ENCODE measurements at regions not wholly inside any gene's neighbourhood (a gene's known extent, or its start where the extent isn't known, plus 50 kb on each side); places are given as distances from the start of the nearest gene placed in this dataset.

GRCh38 chr7:35446091-35446490, 192.2 kb upstream of the TBX20 start:
- no peak overlapping the region for H3K4me3 ChIP-seq (ENCODE audit: low read depth, low read length)
- no peak for TF ChIP-seq CTCF (IDR thresholded peaks at IDR 0.05; ENCODE audit: insufficient read depth, low read depth, low read length, missing control alignments)
- no peak for DNase-seq (ENCODE audit: low read depth)

- DNase-seq (ENCODE audit: low read depth): no peak
- no peak overlapping the region for H3K4me3 ChIP-seq (ENCODE audit: low read depth, low read length)
- no peak for TF ChIP-seq CTCF (IDR thresholded peaks at IDR 0.05; ENCODE audit: insufficient read depth, low read depth, low read length, missing control alignments)
These were observed 183.8 kb upstream of the TBX20 start for GRCh38 chr7:35437619-35438275.

GRCh38 chr7:35436452-35436851, 182.6 kb upstream of the TBX20 start:
- no peak for DNase-seq (ENCODE audit: low read depth)
- TF ChIP-seq CTCF (IDR thresholded peaks at IDR 0.05; ENCODE audit: insufficient read depth, low read depth, low read length, missing control alignments): no peak
- H3K4me3 ChIP-seq (ENCODE audit: low read depth, low read length): no peak overlapping the region

- peak; percentile 56 for TF ChIP-seq CTCF (IDR thresholded peaks at IDR 0.05; ENCODE audit: insufficient read depth, low read depth, low read length, missing control alignments)
- no peak overlapping the region for H3K4me3 ChIP-seq (ENCODE audit: low read depth, low read length)
- peak; percentile 50 for DNase-seq (ENCODE audit: low read depth)
These were observed 176.8 kb upstream of the TBX20 start for GRCh38 chr7:35430547-35431153.

- H3K4me3 ChIP-seq (ENCODE audit: low read depth, low read length): no peak overlapping the region
- TF ChIP-seq CTCF (IDR thresholded peaks at IDR 0.05; ENCODE audit: insufficient read depth, low read depth, low read length, missing control alignments): peak; percentile 74
- peak; percentile 71 for DNase-seq (ENCODE audit: low read depth)
These were observed 171.1 kb upstream of the TBX20 start for GRCh38 chr7:35424869-35425495.

- no peak for TF ChIP-seq CTCF (IDR thresholded peaks at IDR 0.05; ENCODE audit: insufficient read depth, low read depth, low read length, missing control alignments)
- H3K4me3 ChIP-seq (ENCODE audit: low read depth, low read length): no peak overlapping the region
- DNase-seq (ENCODE audit: low read depth): no peak
These were observed 170.5 kb upstream of the TBX20 start for GRCh38 chr7:35424440-35424839.
